T-helper 1 cell treated with Interleukin-12 subunit alpha and Interleukin-12 subunit beta and Interleukin-4 antibody, amounts not matched to agents 30 ng/mL and 1 ng/mL, for 36 hours (primary cell): ENCODE measurements at regions not wholly inside any gene's neighbourhood (a gene's known extent, or its start where the extent isn't known, plus 50 kb on each side); places are given as distances from the start of the nearest gene placed in this dataset.

Experiments used
- intact Hi-C: fragments of 100-400 bp; cut with micrococcal nuclease; formaldehyde crosslinking; loops from one replicate; pipeline ENCODE4 v1.15.1; 2024

GRCh38 chr16:54522584-54522983, 236.0 kb upstream of the IRX3 start:
- intact Hi-C loops, result no loop called here

GRCh38 chr16:54521327-54521726, 234.7 kb upstream of the IRX3 start:
- intact Hi-C loops, result no loop called here

GRCh38 chr16:54519161-54519695, 232.6 kb upstream of the IRX3 start:
- intact Hi-C loops, result no loop called here

- intact Hi-C loops, result no loop called here
Measured at GRCh38 chr16:54517181-54517580, 230.6 kb upstream of the IRX3 start.

- intact Hi-C loops, result no loop called here
Measured at GRCh38 chr16:54512467-54512995, 225.9 kb upstream of the IRX3 start.

GRCh38 chr16:54511222-54511731, 224.7 kb upstream of the IRX3 start:
- intact Hi-C loops, result no loop called here

GRCh38 chr16:54510685-54511221, 224.2 kb upstream of the IRX3 start:
- intact Hi-C loops, result no loop called here

- intact Hi-C loops, result no loop called here
Measured at GRCh38 chr16:54509456-54509855, 222.9 kb upstream of the IRX3 start.

- intact Hi-C loops, result no loop called here
Measured at GRCh38 chr16:54508351-54508750, 221.8 kb upstream of the IRX3 start.

- intact Hi-C loops, result no loop called here
Measured at GRCh38 chr16:54506741-54507500, 220.3 kb upstream of the IRX3 start.

- intact Hi-C loops, result no loop called here
Measured at GRCh38 chr16:54506214-54506580, 219.6 kb upstream of the IRX3 start.

- intact Hi-C loops, result no loop called here
Measured at GRCh38 chr16:54505549-54506213, 219.1 kb upstream of the IRX3 start.

GRCh38 chr16:54504372-54504771, 217.8 kb upstream of the IRX3 start:
- intact Hi-C loops, result no loop called here

- intact Hi-C loops, result no loop called here
Measured at GRCh38 chr16:54503856-54504219, 217.3 kb upstream of the IRX3 start.

- intact Hi-C loops, result no loop called here
Measured at GRCh38 chr16:54503011-54503855, 216.6 kb upstream of the IRX3 start.

- intact Hi-C loops, result no loop called here
Measured at GRCh38 chr16:54501797-54502196, 215.2 kb upstream of the IRX3 start.

- intact Hi-C loops, result no loop called here
Measured at GRCh38 chr16:54493594-54493993, 207.0 kb upstream of the IRX3 start.

GRCh38 chr16:54493061-54493460, 206.5 kb upstream of the IRX3 start:
- intact Hi-C loops, result no loop called here

- intact Hi-C loops, result no loop called here
Measured at GRCh38 chr16:54490112-54490488, 203.5 kb upstream of the IRX3 start.

GRCh38 chr16:54489225-54490111, 202.9 kb upstream of the IRX3 start:
- intact Hi-C loops, result no loop called here
